ENCODE measurements at regions not wholly inside any gene's neighbourhood (a gene's known extent, or its start where the extent isn't known, plus 50 kb on each side); places are given as distances from the start of the nearest gene placed in this dataset.

DNA sequence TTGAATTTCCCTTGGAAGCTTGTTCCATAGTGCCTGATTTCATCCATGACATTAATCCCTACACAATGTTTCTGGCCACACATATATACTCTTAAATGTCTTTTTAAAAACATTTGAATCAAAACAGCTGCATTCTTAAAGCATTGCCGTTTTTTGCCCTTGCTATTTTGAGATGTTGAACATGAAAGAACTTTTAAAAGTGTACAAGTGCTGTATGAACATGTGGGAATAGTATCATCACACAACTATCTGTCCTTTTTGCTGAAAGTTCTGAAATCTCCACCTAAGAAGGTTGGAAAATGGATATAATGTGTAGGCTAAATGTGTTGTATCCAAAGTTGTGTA is 318.7 kb upstream of the UBE2E3 start:
- no peak for DNase-seq

DNA sequence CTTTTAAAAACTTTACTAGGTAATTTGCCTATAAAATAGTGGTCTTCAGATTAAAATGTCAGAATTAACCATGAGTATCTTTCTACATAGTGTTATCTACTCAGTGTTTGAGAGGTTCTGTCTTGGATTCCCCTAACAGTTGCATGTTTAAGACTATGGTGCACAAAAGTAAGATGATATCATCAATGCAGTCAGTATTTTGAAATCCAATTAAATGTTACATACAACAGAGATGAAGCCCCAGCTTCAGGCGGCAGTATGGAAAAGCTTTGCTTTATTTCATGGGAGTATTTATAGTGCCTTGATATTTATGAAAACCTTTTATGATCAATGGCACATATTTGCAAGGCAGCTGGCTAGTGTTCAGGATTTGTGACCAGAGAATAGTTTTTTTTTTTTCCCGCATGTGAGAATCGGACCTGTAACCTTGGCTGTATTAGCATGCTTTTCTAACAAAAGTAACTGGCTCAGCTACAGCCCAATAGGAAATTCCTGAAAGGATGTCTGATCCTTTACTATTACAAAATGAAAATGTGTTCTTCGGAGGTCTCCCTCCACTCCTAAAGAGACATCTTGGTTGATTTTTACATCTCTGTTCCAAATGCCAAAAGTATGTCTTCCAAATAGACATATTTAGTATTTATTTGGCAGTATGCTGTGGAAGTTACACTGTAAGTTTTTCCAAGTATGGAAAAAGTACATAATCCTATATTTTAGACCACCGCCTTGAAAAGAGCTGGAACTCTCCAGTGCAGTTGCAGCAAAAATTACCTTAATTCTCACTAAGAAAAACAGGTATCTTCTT is 319.3 kb upstream of the UBE2E3 start:
- no peak for DNase-seq

DNA sequence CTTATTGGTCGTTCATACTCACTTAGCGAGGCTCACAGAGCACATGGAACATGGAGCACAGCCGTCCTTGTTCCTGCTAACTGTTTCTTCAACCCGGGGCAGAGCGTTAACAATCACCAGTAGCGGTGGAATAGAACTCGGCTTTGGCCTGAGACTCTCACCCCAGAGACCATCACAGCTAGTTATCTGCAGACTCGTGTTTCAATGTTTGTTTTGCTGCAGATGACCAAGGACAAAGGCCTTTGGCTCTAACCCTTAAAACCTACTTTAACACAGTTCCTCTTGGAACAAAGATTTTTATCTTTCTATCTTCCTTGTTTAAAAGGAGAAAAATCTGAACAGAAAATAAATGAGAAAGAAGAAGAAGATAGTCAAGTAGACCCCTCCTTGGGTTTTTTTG is 320.2 kb upstream of the UBE2E3 start:
- no peak for DNase-seq

DNA sequence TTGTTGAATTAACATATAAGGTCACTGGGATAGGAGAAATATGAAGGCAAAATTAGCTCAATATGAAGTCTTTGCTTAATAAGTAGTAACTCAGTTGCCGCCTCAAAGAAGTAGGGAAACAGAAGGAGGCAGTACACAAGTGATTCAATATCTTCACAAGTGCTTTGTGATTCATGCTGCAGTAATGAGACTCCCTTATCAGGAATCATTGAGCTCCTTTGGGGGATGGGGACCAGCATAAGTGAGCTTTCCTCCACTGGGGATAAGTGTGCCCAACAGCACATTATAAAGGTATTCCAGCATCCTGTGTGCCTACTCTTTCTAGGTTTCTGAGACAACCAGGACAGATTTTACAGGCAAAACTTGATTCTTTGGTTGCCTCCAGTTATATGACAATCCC is 323.4 kb upstream of the UBE2E3 start:
- DNase-seq: no peak

DNA sequence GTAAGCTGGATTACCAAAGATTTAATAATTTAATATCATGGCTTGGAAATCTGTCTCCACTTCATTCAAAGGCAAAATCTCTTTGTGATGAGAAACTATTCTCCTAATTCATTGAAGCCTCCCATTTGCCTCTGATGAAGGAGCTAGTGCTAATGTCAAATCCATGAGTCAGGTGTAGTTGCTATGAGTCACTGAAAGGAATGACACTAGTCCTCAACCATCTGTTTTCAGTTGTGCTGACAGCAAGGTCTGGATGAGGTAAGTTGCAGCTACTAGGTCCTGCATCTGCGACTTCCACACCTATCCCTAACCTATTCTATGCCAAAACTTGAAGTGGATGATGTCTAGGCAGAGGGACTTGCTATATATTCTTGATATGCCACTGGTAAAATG is 324.0 kb upstream of the UBE2E3 start:
- no peak for DNase-seq

DNA sequence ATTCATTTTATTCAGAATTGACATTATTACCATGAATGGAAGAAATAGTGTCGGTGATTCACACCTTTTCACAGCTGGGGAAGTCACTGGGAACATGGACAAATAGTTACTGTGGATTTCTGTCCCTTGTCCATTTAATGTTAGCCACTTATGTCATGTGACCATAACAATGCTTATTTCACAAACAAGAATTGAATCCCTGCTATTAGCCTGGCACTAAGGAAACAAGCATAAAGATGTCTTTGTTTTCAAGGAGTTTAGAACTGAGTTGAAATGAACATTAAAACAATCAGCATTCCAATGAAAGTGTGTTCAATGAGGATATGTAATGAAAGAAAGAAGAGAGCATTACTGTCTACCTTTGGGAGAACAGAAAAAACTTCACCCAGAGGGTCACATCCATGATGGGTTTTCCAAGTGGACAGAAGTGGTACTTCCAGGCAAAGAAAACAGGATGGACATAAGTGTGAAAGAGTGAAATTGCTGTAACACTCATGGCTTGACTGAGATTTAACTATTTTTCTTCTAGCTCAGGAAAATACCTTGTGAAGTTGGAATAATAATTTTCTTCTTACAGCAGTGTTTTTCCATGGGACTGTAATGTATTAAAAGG is 324.5 kb upstream of the UBE2E3 start:
- peak in 1 of 56 donors; percentile 5 for DNase-seq

DNA sequence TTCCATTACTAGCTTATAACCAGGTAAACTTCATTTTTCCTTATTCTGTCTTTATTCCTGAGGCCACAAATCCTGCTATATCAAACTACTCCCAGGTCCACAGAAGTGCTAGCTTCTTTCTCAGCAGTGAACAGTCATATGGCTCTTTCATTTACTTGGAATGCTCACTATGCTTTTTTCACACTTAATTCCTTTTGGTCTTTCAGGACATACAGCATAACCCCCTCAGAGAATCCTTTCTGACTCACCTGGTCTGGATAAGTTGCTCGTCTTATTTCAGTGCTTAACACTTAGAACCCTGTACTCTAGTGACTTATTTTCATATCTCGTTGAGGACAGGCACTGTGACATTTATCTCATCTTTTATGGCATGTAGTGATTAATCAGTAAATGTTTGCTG is 325.0 kb upstream of the UBE2E3 start:
- DNase-seq: no peak

DNA sequence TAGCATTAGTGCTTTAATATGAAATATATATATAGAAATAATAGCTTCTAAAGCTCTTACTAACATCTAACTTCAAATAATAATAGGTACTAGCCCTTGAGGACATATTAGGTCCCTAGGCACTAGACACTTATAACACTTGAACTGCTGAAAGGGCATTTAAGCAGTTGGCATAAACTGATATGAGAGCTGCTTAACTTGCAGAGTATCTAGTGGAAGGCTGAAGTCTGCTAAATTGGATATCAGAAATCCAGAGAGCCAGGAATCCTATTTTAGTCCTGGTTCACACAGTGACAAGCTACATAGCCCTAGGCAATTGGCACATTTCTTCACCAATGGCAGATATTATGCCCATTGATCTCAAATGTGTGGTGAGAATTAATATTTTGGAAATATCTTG is 326.9 kb upstream of the UBE2E3 start:
- no peak for DNase-seq

DNA sequence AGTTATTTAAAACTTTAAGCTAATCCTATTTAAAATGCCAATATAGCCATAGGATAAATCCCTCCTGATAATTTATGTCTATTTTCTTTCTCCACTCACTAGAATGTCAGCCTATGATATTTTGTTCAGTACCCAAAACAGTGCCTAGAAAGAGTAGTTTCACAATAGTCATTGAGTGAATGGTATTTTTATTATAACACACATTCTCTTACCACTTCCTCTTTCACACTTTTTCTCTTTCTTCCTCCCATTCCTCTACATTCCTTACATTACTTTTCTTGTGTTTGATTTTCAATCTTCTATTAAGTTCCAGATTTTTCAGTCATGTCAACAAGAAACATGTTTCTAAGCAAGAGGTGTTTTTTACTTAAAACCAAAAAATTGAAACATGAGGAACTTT is 327.6 kb upstream of the UBE2E3 start:
- DNase-seq: no peak

DNA sequence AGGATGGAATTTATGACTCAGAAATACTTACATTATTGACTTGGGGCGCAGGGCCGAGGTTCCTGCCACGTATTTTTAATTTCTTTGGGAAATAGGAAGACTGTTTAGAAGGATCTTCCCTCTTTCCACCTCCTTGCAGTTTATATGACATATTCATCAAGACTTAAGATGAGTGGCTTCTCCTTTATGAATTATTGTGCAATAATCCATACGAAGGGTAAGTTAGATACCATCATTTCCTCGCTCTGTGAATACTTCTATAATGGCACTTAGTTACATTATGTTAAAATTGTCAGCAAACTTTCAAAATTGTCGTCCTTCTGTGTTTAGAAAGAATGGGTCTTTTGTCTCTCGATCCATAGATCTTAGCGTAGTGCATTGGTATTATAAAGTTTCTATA is 328.8 kb upstream of the UBE2E3 start:
- DNase-seq: no peak

DNA sequence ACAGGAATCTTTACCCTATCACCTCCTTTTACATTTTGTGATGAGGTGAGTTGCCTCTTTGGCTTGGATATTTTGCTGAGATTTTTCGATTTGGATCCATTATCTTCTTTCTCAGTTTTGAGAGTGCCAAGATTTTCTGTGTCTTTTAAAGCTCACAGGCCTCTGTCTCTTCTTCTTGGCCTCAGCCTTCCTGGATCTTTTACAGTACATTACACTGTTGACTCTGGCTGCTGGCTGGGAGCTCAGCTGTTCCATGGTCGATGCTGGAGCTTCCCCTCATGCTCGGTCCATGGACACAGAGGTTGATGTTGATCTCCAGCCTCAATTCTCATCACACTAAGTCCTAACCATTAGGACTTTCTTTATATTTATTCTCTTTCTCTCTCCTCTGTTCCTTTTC is 332.8 kb upstream of the UBE2E3 start:
- no peak for DNase-seq

DNA sequence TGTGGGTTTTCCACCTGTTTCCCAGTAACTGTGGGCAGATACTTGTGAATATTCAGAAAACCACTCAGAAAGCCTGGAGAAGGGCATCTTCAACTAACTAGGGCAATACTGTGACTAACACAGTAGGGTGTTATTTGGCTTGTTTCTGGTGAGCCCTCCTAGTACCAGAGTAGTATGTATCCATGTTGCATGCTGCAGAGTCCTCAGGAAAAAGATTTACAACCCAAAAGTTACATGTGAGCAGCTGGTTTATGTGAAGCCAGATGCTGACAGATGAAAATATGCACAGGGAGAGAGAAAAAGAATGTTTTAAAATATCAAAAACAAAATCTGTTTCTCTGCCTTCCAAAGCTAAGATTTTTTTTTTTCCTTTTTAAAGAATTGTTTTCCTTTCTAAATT is 333.2 kb upstream of the UBE2E3 start:
- no peak for DNase-seq

DNA sequence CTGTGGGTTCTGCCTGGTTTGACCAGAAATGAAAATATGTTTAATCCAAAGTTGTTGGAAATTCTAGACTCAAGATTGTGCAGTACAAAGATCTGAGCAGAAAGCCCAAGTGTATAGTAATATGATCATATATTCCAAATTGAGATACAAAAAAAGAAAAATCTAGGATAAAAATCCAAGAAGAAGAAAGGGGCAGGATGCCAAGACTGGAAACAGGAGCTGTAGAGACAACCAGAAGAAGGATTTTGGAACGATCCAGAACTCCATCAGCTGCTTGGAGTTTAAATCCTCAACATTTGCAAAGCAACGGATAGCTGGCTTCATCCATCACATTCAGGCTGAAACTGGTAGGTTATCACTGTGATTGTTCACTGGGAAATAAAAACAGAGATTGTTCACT is 333.6 kb upstream of the UBE2E3 start:
- no peak for DNase-seq

DNA sequence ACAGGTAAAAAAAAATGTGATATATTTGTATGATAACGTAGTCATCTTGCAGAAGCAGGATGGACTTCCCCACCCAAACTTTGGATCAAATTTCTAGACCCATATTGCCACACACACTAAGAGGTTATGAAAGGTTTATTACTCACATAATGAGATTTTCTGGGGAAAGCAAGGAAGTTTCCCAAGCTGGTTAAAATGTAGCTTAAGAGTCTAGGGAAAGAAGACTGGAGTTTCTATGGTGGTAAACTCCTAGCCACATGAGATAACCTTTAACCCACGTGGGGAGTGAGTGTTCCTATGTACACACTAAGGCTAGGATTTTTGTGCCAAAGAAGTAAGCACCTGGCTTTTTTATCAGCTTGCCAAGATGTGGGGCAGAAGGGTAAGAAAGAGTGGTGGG is 335.7 kb upstream of the UBE2E3 start:
- no peak for DNase-seq

DNA sequence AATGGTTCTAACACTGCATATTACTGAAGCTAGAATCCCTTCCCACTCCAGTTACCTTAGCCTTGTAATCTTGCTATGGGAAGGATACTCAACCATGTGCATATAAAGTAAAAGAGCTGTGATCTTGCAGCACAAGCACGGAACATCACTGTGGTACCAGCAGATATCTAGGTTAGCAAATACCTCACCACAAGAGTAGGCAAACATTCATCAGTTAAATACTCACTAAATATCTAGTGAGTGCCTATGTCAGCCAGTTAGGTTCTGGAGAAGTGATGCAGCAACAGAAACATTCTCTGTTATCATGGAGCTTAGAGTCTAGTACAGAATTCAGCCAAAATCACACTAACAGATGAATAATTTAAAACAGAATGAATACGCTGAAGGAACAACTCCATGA is 349.6 kb upstream of the UBE2E3 start:
- no peak for DNase-seq

DNA sequence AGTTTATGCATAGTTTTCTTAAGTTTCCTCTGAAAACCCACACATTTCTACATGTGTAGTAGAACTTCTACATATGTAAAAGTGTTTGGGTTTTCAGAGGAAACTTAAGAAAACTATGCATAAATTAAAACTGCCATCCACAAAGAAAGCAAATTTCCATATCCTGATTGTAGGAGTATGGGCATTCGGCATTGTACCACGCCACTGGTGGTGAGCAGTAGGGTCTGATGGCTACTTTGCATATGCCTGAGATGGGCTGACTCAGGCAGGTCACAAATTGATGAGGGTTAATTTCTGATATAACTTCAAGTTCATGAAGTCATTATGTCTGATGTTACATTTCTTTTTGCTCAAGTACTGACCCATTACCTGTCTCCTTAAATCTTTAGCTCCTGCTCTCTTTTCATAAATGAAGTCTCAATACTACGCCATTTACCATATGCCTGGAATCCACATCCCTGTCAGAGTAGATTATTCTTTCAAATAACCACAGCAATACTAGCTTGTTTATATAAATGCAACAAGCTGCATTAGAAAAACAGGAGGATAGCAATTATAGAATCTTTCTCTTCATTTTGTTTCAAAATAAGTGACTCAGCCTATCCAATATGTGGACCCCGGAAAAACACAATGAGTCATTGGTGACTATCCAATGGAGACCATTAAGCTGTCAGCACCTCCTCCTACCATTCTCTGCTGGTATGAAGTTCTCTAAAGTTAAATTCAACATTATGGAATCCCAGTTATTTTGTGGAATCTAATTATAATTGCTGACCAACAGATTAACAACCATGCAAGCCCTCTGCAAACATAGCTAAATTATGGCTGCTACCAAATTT is 355.2 kb upstream of the UBE2E3 start:
- DNase-seq: no peak

DNA sequence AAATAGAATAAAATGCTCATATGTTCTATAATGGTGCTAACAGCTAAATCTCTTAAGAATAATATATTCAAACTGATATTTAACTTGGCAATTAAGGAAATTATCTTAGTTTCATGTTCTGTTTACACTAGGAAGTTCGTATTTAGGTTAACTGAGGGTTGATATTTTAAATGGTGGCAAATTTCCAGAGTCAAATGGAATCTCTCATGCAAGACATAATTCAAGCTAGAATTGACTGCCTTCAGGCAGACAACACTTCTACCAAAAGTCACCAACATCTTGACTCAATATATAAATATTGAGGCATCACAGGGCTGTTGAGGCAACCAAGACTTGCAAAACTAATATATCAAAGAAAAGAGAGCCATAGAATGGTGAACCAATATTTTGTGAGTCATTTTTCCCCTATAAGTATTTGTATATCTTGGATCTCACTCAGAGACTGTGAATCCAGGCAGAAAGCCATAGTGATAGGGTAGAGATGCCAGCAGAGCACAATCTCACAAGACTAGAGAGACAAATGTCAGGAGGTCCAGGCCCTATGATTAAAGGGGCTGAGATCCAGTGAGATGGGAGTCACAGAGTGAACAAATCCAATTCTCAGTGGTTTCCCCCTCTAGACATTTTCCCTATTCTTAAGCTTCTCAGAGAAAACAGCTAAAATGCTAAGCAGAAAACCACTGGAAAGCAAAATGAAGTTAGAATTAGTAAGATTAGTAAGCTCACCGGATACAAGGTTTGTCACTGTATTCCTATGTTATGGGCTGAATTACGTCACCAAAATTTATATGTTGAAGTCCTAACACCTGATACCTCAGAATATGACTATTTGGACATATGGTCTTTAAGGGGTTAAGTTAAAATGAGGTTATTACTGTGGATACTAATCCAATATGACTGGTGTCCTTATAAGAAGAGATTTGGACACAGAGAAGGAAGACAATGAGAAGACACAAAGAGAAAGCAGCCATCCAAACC is 358.2 kb upstream of the UBE2E3 start:
- no peak for DNase-seq

DNA sequence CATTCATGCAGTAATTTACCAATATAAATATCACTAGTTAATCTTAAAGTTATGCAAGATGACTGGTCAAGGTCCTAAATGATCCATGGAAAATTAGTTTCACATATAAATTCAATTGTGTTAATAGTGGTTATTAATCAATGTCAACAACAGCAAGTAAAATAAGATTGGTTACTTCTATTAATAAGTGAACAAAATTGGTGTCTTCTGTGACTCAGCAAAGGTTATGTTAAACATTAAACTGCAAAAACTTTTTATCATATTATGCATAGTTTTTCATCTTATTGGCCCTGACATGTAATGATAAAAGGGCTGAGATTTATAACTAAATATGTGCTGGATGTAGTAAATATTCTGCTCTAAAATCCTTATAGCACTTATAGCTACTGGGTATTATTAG is 359.0 kb upstream of the UBE2E3 start:
- no peak for DNase-seq

DNA sequence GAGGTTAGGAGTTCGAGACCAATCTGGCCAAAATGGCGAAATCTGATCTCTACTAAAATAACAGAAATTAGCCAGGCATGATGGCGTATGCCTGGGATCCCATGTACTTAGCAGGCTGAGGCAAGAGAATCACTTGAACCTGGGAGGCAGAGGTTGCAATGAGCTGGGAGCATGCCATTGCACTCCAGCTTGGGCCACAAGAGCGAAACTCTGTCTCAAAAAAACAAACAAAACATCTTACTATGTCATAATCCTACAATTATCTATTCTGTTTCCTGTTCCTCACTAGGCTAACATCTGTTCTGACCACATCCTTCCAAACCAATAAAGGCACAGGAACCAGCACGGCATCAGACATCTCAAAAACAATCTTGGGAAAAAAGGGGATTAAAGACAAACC is 361.8 kb upstream of the UBE2E3 start:
- DNase-seq: no peak

DNA sequence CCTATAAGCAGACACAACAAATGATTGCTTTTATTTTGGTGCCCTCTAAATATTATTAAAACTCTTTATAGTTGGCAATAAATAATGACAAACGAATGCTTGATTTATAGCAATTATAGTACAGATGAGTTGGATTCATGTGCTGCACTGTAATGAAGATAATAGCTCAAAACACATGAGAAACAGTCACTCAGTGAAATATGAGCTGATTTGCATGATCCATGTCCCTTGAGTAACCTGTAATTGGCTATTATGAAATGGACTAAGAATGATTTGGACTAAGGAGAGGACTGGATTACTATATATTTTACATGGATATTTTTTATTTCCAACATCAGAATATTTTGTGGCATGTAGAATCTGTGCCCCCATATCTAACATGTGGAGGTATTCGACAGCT is 365.6 kb upstream of the UBE2E3 start:
- no peak for DNase-seq

DNA sequence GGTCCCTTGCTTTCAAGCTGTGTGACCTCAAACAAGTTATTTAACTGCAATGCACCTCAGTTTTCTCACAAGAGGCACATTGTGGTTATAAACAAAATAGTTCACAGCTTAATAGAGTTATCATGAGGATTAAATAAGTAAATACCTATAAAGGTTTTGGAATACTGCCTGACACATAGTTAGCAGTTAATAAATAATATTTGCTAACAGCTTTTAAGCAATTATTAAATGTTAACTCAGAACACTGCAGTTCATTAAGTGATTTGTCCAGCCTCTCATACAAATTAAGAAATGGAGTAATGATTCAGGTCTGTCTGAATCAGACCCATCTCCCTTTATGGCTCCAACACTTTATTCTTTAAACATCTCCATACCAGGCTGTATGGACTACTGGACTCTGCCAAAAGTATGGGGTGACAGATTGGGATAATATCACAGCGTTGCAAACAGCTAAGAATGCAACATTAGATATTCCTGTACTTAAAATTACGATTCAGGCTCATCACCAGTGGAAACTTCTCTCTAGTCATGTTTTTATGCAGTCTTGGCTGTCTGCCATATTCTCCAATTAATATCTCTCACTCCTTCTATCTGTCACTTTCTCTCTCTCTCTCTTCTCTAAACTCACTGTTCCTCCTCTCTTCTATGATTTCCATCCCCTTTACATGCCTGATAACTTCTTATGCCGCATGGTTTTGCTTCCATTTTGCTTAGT is 370.6 kb upstream of the UBE2E3 start:
- DNase-seq: no peak

Data from amygdala (tissue), 56 donors.